WTC11 (cell line): ENCODE measurements at regions not wholly inside any gene's neighbourhood (a gene's known extent, or its start where the extent isn't known, plus 50 kb on each side); places are given as distances from the start of the nearest gene placed in this dataset.

Source experiments
- ATAC-seq: fragments of 200-7000 bp; cut with Tn5 transposase; 2 replicates; pipeline ENCODE4 v1.10.0; 2021; ENCODE audit warnings: mild to moderate bottlenecking, moderate library complexity
- CTCF ChIA-PET: fragments of 300-600 bp; sonication (Branson Sonifier 250); formaldehyde crosslinking; loops from one replicate; lab custom pipeline; 2021; ENCODE audit warnings: antibody characterized with exemption; lab: Charles Lee
- POLR2A ChIA-PET: fragments of 350-600 bp; sonication (Branson Sonifier 250); formaldehyde crosslinking; loops from one replicate; lab custom pipeline; 2021; ENCODE audit warnings: antibody characterized with exemption; lab: Charles Lee
- DNase-seq: peaks from one replicate; pipeline ENCODE4 v3.0.0; 2021; ENCODE audit warnings: low spot score
- H3K27ac Mint-ChIP-seq: 2 replicates; pipeline ENCODE4 v1.8.0; 2021; ENCODE audit warnings: mixed read lengths
- H3K27me3 Mint-ChIP-seq: 2 replicates; pipeline ENCODE4 v1.8.0; 2021; ENCODE audit warnings: low read depth, mild to moderate bottlenecking, moderate library complexity, mixed read lengths
- H3K36me3 Mint-ChIP-seq: 2 replicates; pipeline ENCODE4 v1.8.0; 2021; ENCODE audit warnings: mixed read lengths
- H3K4me1 Mint-ChIP-seq: 2 replicates; pipeline ENCODE4 v1.8.0; 2022; ENCODE audit warnings: mixed read lengths
- H3K4me3 Mint-ChIP-seq: 2 replicates; pipeline ENCODE4 v1.8.0; 2021; ENCODE audit warnings: mild to moderate bottlenecking, moderate library complexity, mixed read lengths
- H3K9me3 Mint-ChIP-seq: 2 replicates; pipeline ENCODE4 v1.8.0; 2021; ENCODE audit warnings: mixed read lengths
- FOXP1 ChIP-seq: sonication (generic); formaldehyde crosslinking; IDR thresholded peaks from 2 replicates; pipeline ENCODE4 v1.8.0; 2022; ENCODE audit warnings: missing genetic modification reagents, mild to moderate bottlenecking, moderate library complexity, borderline replicate concordance
- GABPB1 ChIP-seq: sonication (generic); formaldehyde crosslinking; IDR thresholded peaks from 2 replicates; pipeline ENCODE4 v1.8.1; 2023; ENCODE audit warnings: mild to moderate bottlenecking, missing genetic modification reagents
- GTF2I ChIP-seq: fragments of 250-450 bp; sonication (Bioruptor Pico); conservative IDR thresholded peaks from 2 replicates; pipeline ENCODE4 v1.4.0; 2021; ENCODE audit warnings: mild to moderate bottlenecking
- HMGA2 ChIP-seq: fragments of 250-450 bp; sonication (Bioruptor Pico); IDR thresholded peaks from 2 replicates; pipeline ENCODE4 v1.4.0; 2021; ENCODE audit warnings: mild to moderate bottlenecking, moderate library complexity
- MAX ChIP-seq: sonication (generic); formaldehyde crosslinking; IDR thresholded peaks from 2 replicates; pipeline ENCODE4 v1.8.0; 2022; ENCODE audit warnings: mild to moderate bottlenecking, missing genetic modification reagents
- NFATC4 ChIP-seq: fragments of 250-450 bp; sonication (Bioruptor Pico); IDR thresholded peaks from 2 replicates; pipeline ENCODE4 v1.9.0; 2021; ENCODE audit warnings: mild to moderate bottlenecking
- NFYB ChIP-seq: sonication (generic); formaldehyde crosslinking; conservative IDR thresholded peaks from 2 replicates; pipeline ENCODE4 v1.8.0; 2022; ENCODE audit warnings: low read depth, missing genetic modification reagents
- NR1H2 ChIP-seq: sonication (generic); formaldehyde crosslinking; IDR thresholded peaks from 2 replicates; pipeline ENCODE4 v1.9.0; 2021; ENCODE audit warnings: mild to moderate bottlenecking, moderate library complexity, missing genetic modification reagents
- NR2C2 ChIP-seq: sonication (generic); formaldehyde crosslinking; IDR thresholded peaks from 2 replicates; pipeline ENCODE4 v1.8.0; 2022; ENCODE audit warnings: mild to moderate bottlenecking, missing genetic modification reagents
- PRDM15 ChIP-seq: sonication (generic); formaldehyde crosslinking; IDR thresholded peaks from 2 replicates; pipeline ENCODE4 v1.8.0; 2022; ENCODE audit warnings: missing genetic modification reagents
- RORB ChIP-seq: fragments of 250-450 bp; sonication (Bioruptor Pico); IDR thresholded peaks from 2 replicates; pipeline ENCODE4 v1.9.0; 2021; ENCODE audit warnings: mild to moderate bottlenecking
- TCF7 ChIP-seq: sonication (generic); formaldehyde crosslinking; IDR thresholded peaks from 2 replicates; pipeline ENCODE4 v1.8.0; 2022; ENCODE audit warnings: mild to moderate bottlenecking, low read depth, missing genetic modification reagents, moderate library complexity
- TEAD1 ChIP-seq: sonication (generic); formaldehyde crosslinking; IDR thresholded peaks from 2 replicates; pipeline ENCODE4 v1.8.0; 2022; ENCODE audit warnings: mild to moderate bottlenecking, missing genetic modification reagents
- USF2 ChIP-seq: sonication (generic); formaldehyde crosslinking; IDR thresholded peaks from 2 replicates; pipeline ENCODE4 v1.8.1; 2023; ENCODE audit warnings: mild to moderate bottlenecking, missing genetic modification reagents, moderate library complexity
- ZMAT4 ChIP-seq: fragments of 250-450 bp; sonication (Bioruptor Pico); IDR thresholded peaks from 2 replicates; pipeline ENCODE4 v1.9.0; 2021; ENCODE audit warnings: mild to moderate bottlenecking
- ZNF121 ChIP-seq: sonication (generic); formaldehyde crosslinking; IDR thresholded peaks from 2 replicates; pipeline ENCODE4 v1.8.0; 2023; ENCODE audit warnings: missing genetic modification reagents
- ZNF512 ChIP-seq: sonication (generic); formaldehyde crosslinking; IDR thresholded peaks from 2 replicates; pipeline ENCODE4 v1.8.1; 2022; ENCODE audit warnings: missing genetic modification reagents, borderline replicate concordance
- TF ChIP-seq, protein P1 (sequence below): sonication (generic); formaldehyde crosslinking; IDR thresholded peaks from 2 replicates; pipeline ENCODE4 v1.8.1; 2022; ENCODE audit warnings: mild to moderate bottlenecking, missing genetic modification reagents, moderate library complexity, borderline replicate concordance

DNA sequence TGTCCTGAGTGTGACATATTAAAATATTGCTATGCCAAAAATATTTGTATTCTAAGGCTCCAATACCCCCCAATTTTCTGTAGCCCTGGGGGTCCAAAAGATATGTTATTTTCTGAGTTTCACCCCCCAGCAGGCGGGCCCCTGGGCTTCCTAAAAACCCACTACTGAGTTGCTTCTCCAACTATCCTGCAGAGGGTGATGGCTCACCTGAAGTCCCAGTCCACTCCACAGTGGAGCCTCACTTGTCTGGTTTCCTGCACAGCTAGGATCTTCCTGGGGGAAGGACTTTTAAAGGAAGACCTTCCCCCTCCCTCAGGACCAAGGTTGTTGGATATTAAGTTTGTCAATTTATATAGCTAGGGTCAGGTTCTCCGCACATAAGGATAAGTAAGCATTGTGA is 1181.4 kb downstream of the ROBO2 start:
- POLR2A ChIA-PET: no interaction called here
- CTCF ChIA-PET: interaction anchor here (0.9 to 2.9 kb wide), 2 partner anchors 50 to 424 kb away, joined by 3 to 21 read pairs; no protein-coding TSS in a partner anchor
- H3K36me3 Mint-ChIP-seq: peaks cover 8% of the 10 kb centered on the region; the same call in 1 of the 2 replicates
- TF ChIP-seq RORB (CRISPR knock-in tag) (no peak), ZNF121 (no peak), ZMAT4 (CRISPR knock-in tag) (no peak), FOXP1 (no peak), PRDM15 (no peak), TCF7 (no peak), NR1H2 (CRISPR knock-in tag) (no peak), TEAD1 (no peak), GTF2I (CRISPR knock-in tag) (no peak), USF2 (CRISPR knock-in tag) (no peak), NFATC4 (CRISPR knock-in tag) (no peak)
- DNase-seq: no peak
- ATAC-seq: peak; percentile 76
- H3K27me3 Mint-ChIP-seq: no peaks in the 10 kb centered on the region
- H3K4me3 Mint-ChIP-seq: no peak overlapping the region
- H3K27ac Mint-ChIP-seq: no peak overlapping the region
- peaks cover 10% of the 10 kb centered on the region for H3K4me1 Mint-ChIP-seq
- H3K9me3 Mint-ChIP-seq: peaks cover 18% of the 10 kb centered on the region

DNA sequence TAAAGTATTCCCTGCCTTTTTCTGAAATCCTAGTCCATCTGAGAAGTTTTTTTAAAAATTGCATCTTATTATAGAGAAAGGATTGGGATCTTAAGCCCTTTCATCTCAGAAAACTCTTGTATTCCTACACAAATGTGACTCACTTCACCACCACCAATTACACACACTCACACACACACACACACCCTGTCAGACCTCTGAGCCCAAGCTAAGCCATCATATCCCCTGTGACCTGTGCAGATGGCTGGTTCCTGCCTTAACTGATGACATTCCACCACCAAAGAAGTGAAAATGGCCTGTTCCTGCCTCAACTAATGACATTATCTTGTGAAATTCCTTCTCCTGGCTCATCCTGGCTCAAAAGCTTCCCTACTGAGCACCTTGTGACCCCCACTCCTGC is 1181.9 kb downstream of the ROBO2 start:
- peaks cover 10% of the 10 kb centered on the region for H3K4me1 Mint-ChIP-seq
- no peak for TF ChIP-seq MAX (CRISPR knock-in tag)
- TF ChIP-seq, all 79 proteins: peak for 0
- 0 out of 2 replicates have a peak overlapping the region, but pooled peaks have one; percentile 43 for H3K27ac Mint-ChIP-seq
- H3K9me3 Mint-ChIP-seq: peaks cover 18% of the 10 kb centered on the region
- ATAC-seq: no peak
- peaks cover 8% of the 10 kb centered on the region; the same call in 1 of the 2 replicates for H3K36me3 Mint-ChIP-seq
- no peak overlapping the region for H3K4me3 Mint-ChIP-seq
- no peak for DNase-seq
- ChIA-PET CTCF (interaction anchor here (2.9 kb wide), 1 partner anchor 424 kb away, joined by 21 read pairs; no protein-coding TSS in a partner anchor), POLR2A (no interaction called here)
- H3K27me3 Mint-ChIP-seq: no peaks in the 10 kb centered on the region

- Mint-ChIP-seq H3K27me3 (peaks cover 3% of the 10 kb centered on the region; the same call in 1 of the 2 replicates), H3K36me3 (peaks cover 19% of the 10 kb centered on the region), H3K27ac (no peak overlapping the region), H3K9me3 (peaks cover 37% of the 10 kb centered on the region), H3K4me1 (peaks cover 9% of the 10 kb centered on the region), H3K4me3 (no peak overlapping the region)
- DNase-seq (no peak), ATAC-seq (no peak)
- POLR2A ChIA-PET: no interaction called here
- TF ChIP-seq HMGA2 (CRISPR knock-in tag) (no peak), NFYB (CRISPR knock-in tag) (no peak), NR2C2 (CRISPR knock-in tag) (no peak), GABPB1 (CRISPR knock-in tag) (no peak), ZNF512 (CRISPR knock-in tag) (no peak), NFATC4 (CRISPR knock-in tag) (no peak)
- TF ChIP-seq, protein P1, sequence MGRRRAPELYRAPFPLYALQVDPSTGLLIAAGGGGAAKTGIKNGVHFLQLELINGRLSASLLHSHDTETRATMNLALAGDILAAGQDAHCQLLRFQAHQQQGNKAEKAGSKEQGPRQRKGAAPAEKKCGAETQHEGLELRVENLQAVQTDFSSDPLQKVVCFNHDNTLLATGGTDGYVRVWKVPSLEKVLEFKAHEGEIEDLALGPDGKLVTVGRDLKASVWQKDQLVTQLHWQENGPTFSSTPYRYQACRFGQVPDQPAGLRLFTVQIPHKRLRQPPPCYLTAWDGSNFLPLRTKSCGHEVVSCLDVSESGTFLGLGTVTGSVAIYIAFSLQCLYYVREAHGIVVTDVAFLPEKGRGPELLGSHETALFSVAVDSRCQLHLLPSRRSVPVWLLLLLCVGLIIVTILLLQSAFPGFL: no peak
- CTCF ChIA-PET: no interaction called here
Observed at GRCh38 chr3:78235841-78236240, 1195.9 kb downstream of the ROBO2 start.
